ENCODE measurements at regions not wholly inside any gene's neighbourhood (a gene's known extent, or its start where the extent isn't known, plus 50 kb on each side); places are given as distances from the start of the nearest gene placed in this dataset.

GRCh38 chr10:43746906-43747305, 98.2 kb upstream of the ZNF32 start:
- no peak for DNase-seq (ENCODE audit: low read depth in 2 of 2)

- no peak for DNase-seq (ENCODE audit: low read depth in 2 of 2)
Measured at GRCh38 chr10:43739161-43739560, 90.5 kb upstream of the ZNF32 start.

- DNase-seq (ENCODE audit: low read depth in 2 of 2): no peak
Measured at GRCh38 chr10:43737003-43737402, 88.3 kb upstream of the ZNF32 start.

- no peak for DNase-seq (ENCODE audit: low read depth in 2 of 2)
Measured at GRCh38 chr10:43735907-43736306, 87.2 kb upstream of the ZNF32 start.

- DNase-seq (ENCODE audit: low read depth in 2 of 2): no peak
Measured at GRCh38 chr10:43734716-43735115, 86.0 kb upstream of the ZNF32 start.

GRCh38 chr10:43731486-43731885, 82.8 kb upstream of the ZNF32 start:
- no peak for DNase-seq (ENCODE audit: low read depth in 2 of 2)

- no peak for DNase-seq (ENCODE audit: low read depth in 2 of 2)
Measured at GRCh38 chr10:43728425-43728824, 79.7 kb upstream of the ZNF32 start.

- no peak for DNase-seq (ENCODE audit: low read depth in 2 of 2)
Measured at GRCh38 chr10:43727935-43728334, 79.3 kb upstream of the ZNF32 start.

- no peak for DNase-seq (ENCODE audit: low read depth in 2 of 2)
Measured at GRCh38 chr10:43715334-43715733, 66.7 kb upstream of the ZNF32 start.

GRCh38 chr10:43712821-43713584, 64.3 kb upstream of the ZNF32 start:
- DNase-seq (ENCODE audit: low read depth in 2 of 2): no peak

- no peak for DNase-seq (ENCODE audit: low read depth in 2 of 2)
Measured at GRCh38 chr10:43710772-43711471, 62.2 kb upstream of the ZNF32 start.

- no peak for DNase-seq (ENCODE audit: low read depth in 2 of 2)
Measured at GRCh38 chr10:43708262-43708661, 59.6 kb upstream of the ZNF32 start.

GRCh38 chr10:43707770-43708169, 59.1 kb upstream of the ZNF32 start:
- DNase-seq (ENCODE audit: low read depth in 2 of 2): no peak

- no peak for DNase-seq (ENCODE audit: low read depth in 2 of 2)
Measured at GRCh38 chr10:43706166-43706565, 57.5 kb upstream of the ZNF32 start.

GRCh38 chr10:43703286-43703685, 54.6 kb upstream of the ZNF32 start:
- DNase-seq (ENCODE audit: low read depth in 2 of 2): no peak

- DNase-seq (ENCODE audit: low read depth in 2 of 2): no peak
Measured at GRCh38 chr10:43702936-43703281, 54.2 kb upstream of the ZNF32 start.

GRCh38 chr10:43702213-43702935, 53.7 kb upstream of the ZNF32 start:
- no peak for DNase-seq (ENCODE audit: low read depth in 2 of 2)

- DNase-seq (ENCODE audit: low read depth in 2 of 2): no peak
Measured at GRCh38 chr10:43701295-43701694, 52.6 kb upstream of the ZNF32 start.

GRCh38 chr10:43700306-43700705, 51.6 kb upstream of the ZNF32 start:
- DNase-seq (ENCODE audit: low read depth in 2 of 2): no peak

GRCh38 chr10:43699516-43699915, 50.8 kb upstream of the ZNF32 start:
- no peak for DNase-seq (ENCODE audit: low read depth in 2 of 2)
